H9 (cell line): ENCODE measurements at regions not wholly inside any gene's neighbourhood (a gene's known extent, or its start where the extent isn't known, plus 50 kb on each side); places are given as distances from the start of the nearest gene placed in this dataset.

Source experiments
- DNase-seq: peaks from one replicate; pipeline ENCODE4 v3.0.0-alpha.2; 2017
- H2AFZ ChIP-seq: one replicate; pipeline ENCODE4 v1.6.1; 2013; ENCODE audit warnings: mild to moderate bottlenecking, low read length, control low read depth, moderate library complexity
- H2AK5ac ChIP-seq: 2 replicates; pipeline ENCODE4 v1.6.1; 2013; ENCODE audit warnings: low read length, control low read depth, mixed read lengths; ENCODE audit not compliant: insufficient read length
- H2BK120ac ChIP-seq: one replicate; pipeline ENCODE4 v1.6.1; 2013; ENCODE audit warnings: low read depth, mild to moderate bottlenecking, low read length, control low read depth, inconsistent platforms; ENCODE audit not compliant: poor library complexity, severe bottlenecking
- H2BK12ac ChIP-seq: 2 replicates; pipeline ENCODE4 v1.6.1; 2013; ENCODE audit warnings: low read length, control low read depth, mixed read lengths, low read depth; ENCODE audit not compliant: insufficient read length
- H2BK15ac ChIP-seq: 2 replicates; pipeline ENCODE4 v1.6.1; 2013; ENCODE audit warnings: low read depth, low read length, control low read depth
- H2BK20ac ChIP-seq: one replicate; pipeline ENCODE4 v1.6.1; 2013; ENCODE audit warnings: low read depth, mild to moderate bottlenecking, low read length, control low read depth, inconsistent platforms; ENCODE audit not compliant: poor library complexity, severe bottlenecking
- H2BK5ac ChIP-seq: 2 replicates; pipeline ENCODE4 v1.6.1; 2013; ENCODE audit warnings: low read length, control low read depth, mixed read lengths; ENCODE audit not compliant: insufficient read length
- H3K14ac ChIP-seq: 2 replicates; pipeline ENCODE4 v1.6.1; 2013; ENCODE audit warnings: low read length, control low read depth; ENCODE audit not compliant: insufficient read depth
- H3K18ac ChIP-seq: 2 replicates; pipeline ENCODE4 v1.6.1; 2013; ENCODE audit warnings: low read depth, mild to moderate bottlenecking, mixed read lengths, low read length, control low read depth; ENCODE audit not compliant: insufficient read length
- H3K23ac ChIP-seq: 2 replicates; pipeline ENCODE4 v1.6.1; 2013; ENCODE audit warnings: low read length, control low read depth, mixed read lengths, low read depth; ENCODE audit not compliant: insufficient read length
- H3K23me2 ChIP-seq: 2 replicates; pipeline ENCODE4 v1.6.1; 2013; ENCODE audit warnings: low read depth, mild to moderate bottlenecking, mixed read lengths, low read length, control low read depth; ENCODE audit not compliant: insufficient read length, poor library complexity, severe bottlenecking
- H3K27ac ChIP-seq: 2 replicates; pipeline ENCODE4 v1.5.1; 2013; ENCODE audit warnings: low read length, control low read depth, mixed read lengths, low read depth; ENCODE audit not compliant: insufficient read length
- H3K27me3 ChIP-seq: 2 replicates; pipeline ENCODE4 v1.6.1; 2013; ENCODE audit warnings: low read length, control low read depth, inconsistent platforms; ENCODE audit not compliant: insufficient read depth
- H3K4ac ChIP-seq: 2 replicates; pipeline ENCODE4 v1.6.1; 2013; ENCODE audit warnings: low read depth, mild to moderate bottlenecking, control low read depth, inconsistent platforms, low read length, moderate library complexity
- H3K4me1 ChIP-seq: 2 replicates; pipeline ENCODE4 v1.6.1; 2013; ENCODE audit warnings: low read length, control low read depth, inconsistent platforms; ENCODE audit not compliant: insufficient read depth
- H3K4me2 ChIP-seq: 2 replicates; pipeline ENCODE4 v1.6.1; 2013; ENCODE audit warnings: low read length, control low read depth, mixed read lengths; ENCODE audit not compliant: insufficient read length, insufficient read depth
- H3K56ac ChIP-seq: 2 replicates; pipeline ENCODE4 v1.6.1; 2013; ENCODE audit warnings: low read depth, mild to moderate bottlenecking, mixed read lengths, low read length, control low read depth; ENCODE audit not compliant: insufficient read length
- H3K79me1 ChIP-seq: 2 replicates; pipeline ENCODE4 v1.6.1; 2013; ENCODE audit warnings: low read depth, mild to moderate bottlenecking, moderate library complexity, low read length, control low read depth, inconsistent platforms; ENCODE audit not compliant: insufficient read depth, poor library complexity, severe bottlenecking
- H3K79me2 ChIP-seq: 2 replicates; pipeline ENCODE4 v1.6.1; 2013; ENCODE audit warnings: low read length, control low read depth, inconsistent platforms; ENCODE audit not compliant: insufficient read depth
- H3K9ac ChIP-seq: 2 replicates; pipeline ENCODE4 v1.6.1; 2013; ENCODE audit warnings: low read length, control low read depth, mixed read lengths; ENCODE audit not compliant: insufficient read length; ENCODE audit errors: extremely low read depth
- H3K9me3 ChIP-seq: one replicate; pipeline ENCODE4 v1.6.1; 2013; ENCODE audit warnings: low read depth, low read length, inconsistent platforms; ENCODE audit not compliant: control insufficient read depth
- H3T11ph ChIP-seq: one replicate; pipeline ENCODE4 v1.6.1; 2013; ENCODE audit warnings: mild to moderate bottlenecking, low read length, control low read depth, inconsistent platforms
- H4K20me1 ChIP-seq: one replicate; pipeline ENCODE4 v1.6.1; 2013; ENCODE audit not compliant: control insufficient read depth, insufficient read length, insufficient read depth
- H4K5ac ChIP-seq: 2 replicates; pipeline ENCODE4 v1.6.1; 2013; ENCODE audit warnings: low read depth, mild to moderate bottlenecking, mixed read lengths, low read length, control low read depth; ENCODE audit not compliant: insufficient read length
- H4K8ac ChIP-seq: replicated peaks from 2 replicates; pipeline ENCODE4 v1.6.1; 2013; ENCODE audit warnings: low read length, control low read depth, mixed read lengths, low read depth; ENCODE audit not compliant: insufficient read length
- H4K91ac ChIP-seq: 2 replicates; pipeline ENCODE4 v1.6.1; 2013; ENCODE audit warnings: low read depth, mild to moderate bottlenecking, moderate library complexity, mixed read lengths, low read length, control low read depth; ENCODE audit not compliant: insufficient read length
- H3K27ac Mint-ChIP-seq, 3 experiments: 2 replicates in 2 of 3; 3 replicates in 1 of 3; pipeline ENCODE4 v1.8.0; 2020 to 2021; ENCODE audit warnings: mixed read lengths in 3 of 3, mild to moderate bottlenecking in 1 of 3, moderate library complexity in 1 of 3
- H3K27me3 Mint-ChIP-seq: 2 replicates; pipeline ENCODE4 v1.8.0; 2021; ENCODE audit warnings: low read depth, mild to moderate bottlenecking, moderate library complexity, mixed read lengths
- H3K36me3 Mint-ChIP-seq, 3 experiments: 2 replicates in 2 of 3; 3 replicates in 1 of 3; pipeline ENCODE4 v1.8.0; 2020 to 2021; ENCODE audit warnings: low read depth in 3 of 3, mixed read lengths in 3 of 3; ENCODE audit not compliant: insufficient read depth in 1 of 3
- H3K4me1 Mint-ChIP-seq, 2 experiments: 2 replicates each; pipeline ENCODE4 v1.8.0; 2020; ENCODE audit warnings: mixed read lengths in 2 of 2
- H3K4me3 Mint-ChIP-seq, 2 experiments: 2 replicates in 1 of 2; 3 replicates in 1 of 2; pipeline ENCODE4 v1.8.0; 2020 to 2021; ENCODE audit warnings: mild to moderate bottlenecking in 2 of 2, mixed read lengths in 2 of 2, moderate library complexity in 1 of 2
- H3K9me3 Mint-ChIP-seq, 2 experiments: 2 replicates in 1 of 2; 3 replicates in 1 of 2; pipeline ENCODE4 v1.8.0; 2020; ENCODE audit warnings: mild to moderate bottlenecking in 2 of 2, mixed read lengths in 2 of 2, moderate library complexity in 1 of 2
- whole genome bisulfite sequencing: extraction: QIAGEN DNeasy Blood & Tissue Kit; methylation state at CpG from one replicate; pipeline ENCODE4 v1.1.7; 2013; ENCODE audit warnings: missing lambda C conversion rate, low lambda C conversion rate, mixed read lengths; ENCODE audit not compliant: insufficient read length; ENCODE audit errors: extremely low coverage; 5-methylcytosine and 5-hydroxymethylcytosine counted together
- TF ChIP-seq, protein P1 (sequence below): fragments of 200-600 bp; sonication (generic); conservative IDR thresholded peaks from 3 replicates; pipeline ENCODE4 v1.8.0; 2021; ENCODE audit warnings: antibody characterized with exemption, mild to moderate bottlenecking

DNA sequence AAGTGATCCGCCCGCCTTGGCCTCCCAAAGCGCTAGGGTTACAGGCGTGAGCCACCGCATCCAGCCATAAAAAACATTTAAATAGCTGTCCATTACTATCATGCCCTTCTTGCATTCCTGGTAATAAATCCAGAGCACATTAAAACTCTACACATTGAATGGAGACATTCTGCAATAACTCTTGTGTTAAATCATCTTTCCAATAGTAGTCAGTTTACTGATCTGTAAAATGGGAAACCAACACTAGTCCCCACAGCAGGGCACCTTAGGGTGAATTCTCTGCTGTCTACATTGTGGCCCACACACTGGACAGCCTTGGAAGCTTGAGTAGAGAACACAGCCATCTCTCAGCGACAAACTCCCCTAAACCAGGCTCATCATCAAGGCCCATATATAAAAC is 85.5 kb upstream of the NUDT4 start:
- H3K4me1 ChIP-seq: no peaks in the 10 kb centered on the region
- TF ChIP-seq, protein P1, sequence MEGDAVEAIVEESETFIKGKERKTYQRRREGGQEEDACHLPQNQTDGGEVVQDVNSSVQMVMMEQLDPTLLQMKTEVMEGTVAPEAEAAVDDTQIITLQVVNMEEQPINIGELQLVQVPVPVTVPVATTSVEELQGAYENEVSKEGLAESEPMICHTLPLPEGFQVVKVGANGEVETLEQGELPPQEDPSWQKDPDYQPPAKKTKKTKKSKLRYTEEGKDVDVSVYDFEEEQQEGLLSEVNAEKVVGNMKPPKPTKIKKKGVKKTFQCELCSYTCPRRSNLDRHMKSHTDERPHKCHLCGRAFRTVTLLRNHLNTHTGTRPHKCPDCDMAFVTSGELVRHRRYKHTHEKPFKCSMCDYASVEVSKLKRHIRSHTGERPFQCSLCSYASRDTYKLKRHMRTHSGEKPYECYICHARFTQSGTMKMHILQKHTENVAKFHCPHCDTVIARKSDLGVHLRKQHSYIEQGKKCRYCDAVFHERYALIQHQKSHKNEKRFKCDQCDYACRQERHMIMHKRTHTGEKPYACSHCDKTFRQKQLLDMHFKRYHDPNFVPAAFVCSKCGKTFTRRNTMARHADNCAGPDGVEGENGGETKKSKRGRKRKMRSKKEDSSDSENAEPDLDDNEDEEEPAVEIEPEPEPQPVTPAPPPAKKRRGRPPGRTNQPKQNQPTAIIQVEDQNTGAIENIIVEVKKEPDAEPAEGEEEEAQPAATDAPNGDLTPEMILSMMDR: no peak
- H3K4ac ChIP-seq: no peak overlapping the region
- WGBS: no CpG with 5 or more reads among the region's 6 CpGs
- no peak overlapping the region for H3K18ac ChIP-seq
- H3K4me2 ChIP-seq: no peak overlapping the region
- H3K14ac ChIP-seq: no peak overlapping the region
- no peak overlapping the region for H2BK120ac ChIP-seq
- Mint-ChIP-seq H3K4me3 (no peak overlapping the region), H3K4me1 (peaks cover 11 to 22% of the 10 kb centered on the region in 2 experiments), H3K9me3 (peaks cover 4 to 8% of the 10 kb centered on the region in 2 experiments), H3K27ac (no peak overlapping the region), H3K27me3 (no peaks in the 10 kb centered on the region), H3K36me3 (peaks cover 0 to 6% (median 3%) of the 10 kb centered on the region in 3 experiments; a peak in 4 of 7 replicates)
- no peak overlapping the region for H2AK5ac ChIP-seq
- H2BK20ac ChIP-seq: no peak overlapping the region
- no peaks in the 10 kb centered on the region for H3K9me3 ChIP-seq
- H4K8ac ChIP-seq: no peak overlapping the region
- no peak overlapping the region for H2BK15ac ChIP-seq
- no peak overlapping the region for H2AFZ ChIP-seq
- H4K91ac ChIP-seq: no peak overlapping the region
- H2BK12ac ChIP-seq: no peak overlapping the region
- H3K9ac ChIP-seq: no peak overlapping the region
- H4K20me1 ChIP-seq: no peaks in the 10 kb centered on the region
- no peak overlapping the region for H4K5ac ChIP-seq
- no peak overlapping the region for H3T11ph ChIP-seq
- no peak overlapping the region for H3K27ac ChIP-seq
- no peak overlapping the region for H3K23ac ChIP-seq
- H3K23me2 ChIP-seq: no peaks in the 10 kb centered on the region
- no peaks in the 10 kb centered on the region for H3K79me1 ChIP-seq
- no peaks in the 10 kb centered on the region for H3K79me2 ChIP-seq
- no peaks in the 10 kb centered on the region for H3K27me3 ChIP-seq
- H3K56ac ChIP-seq: no peak overlapping the region
- H2BK5ac ChIP-seq: no peak overlapping the region
- DNase-seq: no peak
